B cell (primary cell): ENCODE measurements at regions not wholly inside any gene's neighbourhood (a gene's known extent, or its start where the extent isn't known, plus 50 kb on each side); places are given as distances from the start of the nearest gene placed in this dataset.

Experiments
- ATAC-seq: fragments of 200-7000 bp; cut with Tn5 transposase; one replicate; pipeline ENCODE4 v1.10.0; 2021; ENCODE audit warnings: low read depth, mild to moderate bottlenecking, moderate number of reproducible peaks, moderate library complexity
- CTCF ChIA-PET: fragments of 350-600 bp; sonication (Branson Sonifier 250); formaldehyde crosslinking; loops from one replicate; lab custom pipeline; 2021; ENCODE audit warnings: antibody characterized with exemption, inconsistent platforms; lab: Charles Lee
- POLR2A ChIA-PET: fragments of 350-600 bp; sonication (Branson Sonifier 250); formaldehyde crosslinking; loops from one replicate; lab custom pipeline; 2021; ENCODE audit warnings: antibody characterized with exemption; lab: Charles Lee
- DNase-seq: peaks from one replicate; pipeline ENCODE4 v3.0.0; 2013
- H2AFZ ChIP-seq: 2 replicates; pipeline ENCODE4 v1.6.1; 2012; ENCODE audit warnings: mild to moderate bottlenecking, low read depth, low read length; ENCODE audit not compliant: insufficient read depth, poor library complexity, severe bottlenecking
- H3K27ac ChIP-seq, 2 donors: 1 replicate in 1 of 2; 2 replicates in 1 of 2; pipeline ENCODE4 v1.5.1; 2012 to 2013; ENCODE audit warnings: low read length in 2 of 2, mild to moderate bottlenecking in 2 of 2, moderate library complexity in 1 of 2
- H3K27me3 ChIP-seq, 4 experiments: fragments of 200-600 bp in 1 of 4; sonication (generic) in 1 of 4; replicated peaks in 1 of 4; 1 replicate in 2 of 4; 2 replicates in 2 of 4; pipeline versions ENCODE4 v1.6.1 to v1.7.0; 2013 to 2016; ENCODE audit warnings: low read length in 3 of 4, mild to moderate bottlenecking in 2 of 4, mixed read lengths in 1 of 4, moderate library complexity in 1 of 4; ENCODE audit not compliant: insufficient read depth in 4 of 4, control insufficient read depth in 3 of 4; ENCODE audit errors: control extremely low read depth in 1 of 4
- H3K36me3 ChIP-seq, 2 experiments: replicated peaks in 1 of 2; 1 replicate in 1 of 2; 2 replicates in 1 of 2; pipeline versions ENCODE4 v1.6.1 to v1.7.1; 2013; ENCODE audit warnings: low read length in 1 of 2; ENCODE audit not compliant: insufficient read depth in 2 of 2, control insufficient read depth in 1 of 2; ENCODE audit errors: control extremely low read depth in 1 of 2, extremely low read depth in 1 of 2
- H3K4me1 ChIP-seq, 2 donors: fragments of 200-600 bp in 1 of 2; sonication (generic) in 1 of 2; 1 replicate in 1 of 2; 2 replicates in 1 of 2; pipeline versions ENCODE4 v1.5.1 to v1.6.1; 2013 to 2017; ENCODE audit warnings: low read length in 2 of 2; ENCODE audit not compliant: control insufficient read depth in 2 of 2, insufficient read depth in 2 of 2
- H3K4me2 ChIP-seq: replicated peaks from 2 replicates; pipeline ENCODE3; 2012; ENCODE audit warnings: mild to moderate bottlenecking, low read depth, low read length; ENCODE audit not compliant: poor library complexity, severe bottlenecking
- H3K4me3 ChIP-seq, 5 experiments: fragments of 200-600 bp in 1 of 5; sonication (generic) in 1 of 5; 1 replicate in 3 of 5; 2 replicates in 2 of 5; pipeline versions ENCODE4 v1.5.1 to v1.7.0; 2011 to 2016; ENCODE audit warnings: low read length in 4 of 5, mild to moderate bottlenecking in 4 of 5, low read depth in 2 of 5, control low read depth in 1 of 5, moderate library complexity in 1 of 5; ENCODE audit not compliant: insufficient read depth in 1 of 5; ENCODE audit errors: control extremely low read depth in 1 of 5, extremely low read depth in 1 of 5
- H3K79me2 ChIP-seq: fragments of 200-600 bp; sonication (generic); one replicate; pipeline ENCODE4 v1.6.0; 2016; ENCODE audit warnings: low read length; ENCODE audit not compliant: control insufficient read depth, insufficient read depth
- H3K9ac ChIP-seq: fragments of 200-600 bp; sonication (generic); 2 replicates; pipeline ENCODE4 v1.6.1; 2017; ENCODE audit warnings: mild to moderate bottlenecking, low read length, moderate library complexity
- H3K9me3 ChIP-seq, 3 donors: one replicate each; pipeline versions ENCODE4 v1.6.1 to v1.7.1; 2013; ENCODE audit warnings: low read length in 2 of 3; ENCODE audit not compliant: control insufficient read depth in 2 of 3, insufficient read depth in 1 of 3; ENCODE audit errors: control extremely low read depth in 1 of 3
- H4K20me1 ChIP-seq: 2 replicates; pipeline ENCODE4 v1.6.0; 2012; ENCODE audit warnings: mild to moderate bottlenecking, low read length; ENCODE audit not compliant: insufficient read depth, control insufficient read depth, poor library complexity, severe bottlenecking
- H3K27ac Mint-ChIP-seq: one replicate; pipeline ENCODE4 v1.8.0; 2021; ENCODE audit warnings: mixed read lengths
- H3K27me3 Mint-ChIP-seq: one replicate; pipeline ENCODE4 v1.8.0; 2021; ENCODE audit warnings: mixed read lengths
- H3K4me1 Mint-ChIP-seq: one replicate; pipeline ENCODE4 v1.8.0; 2021; ENCODE audit warnings: mixed read lengths
- H3K4me3 Mint-ChIP-seq: one replicate; pipeline ENCODE4 v1.8.0; 2021; ENCODE audit warnings: mixed read lengths
- H3K9me3 Mint-ChIP-seq: one replicate; pipeline ENCODE4 v1.8.0; 2022; ENCODE audit warnings: mixed read lengths; ENCODE audit not compliant: insufficient read depth
- CTCF ChIP-seq: fragments of 200-600 bp; IDR thresholded peaks from one replicate; pipeline ENCODE4 v1.8.0; 2022; ENCODE audit warnings: antibody characterized with exemption, mild to moderate bottlenecking
- EZH2 ChIP-seq: IDR thresholded peaks from 2 replicates; pipeline ENCODE4 v1.6.1; 2012; ENCODE audit warnings: borderline replicate concordance, low read depth, mild to moderate bottlenecking, moderate library complexity, low read length; ENCODE audit not compliant: insufficient read depth, poor library complexity, severe bottlenecking
- whole genome bisulfite sequencing: methylation state at CpG from one replicate; pipeline ENCODE4 v1.1.5; 2013; ENCODE audit warnings: missing lambda C conversion rate; ENCODE audit not compliant: insufficient coverage; 5-methylcytosine and 5-hydroxymethylcytosine counted together
- intact Hi-C: fragments of 100-400 bp; cut with micrococcal nuclease; formaldehyde crosslinking; loops from one replicate; pipeline ENCODE4 v1.10.0; 2022

- CTCF ChIA-PET = no interaction called here
- H3K27me3 ChIP-seq = no peaks in the 10 kb centered on the region
- no peaks in the 10 kb centered on the region for H3K79me2 ChIP-seq
- no peaks in the 10 kb centered on the region for H4K20me1 ChIP-seq
- H3K27ac ChIP-seq = no peak overlapping the region
- no peaks in the 10 kb centered on the region for H3K4me1 ChIP-seq
- no peaks in the 10 kb centered on the region for H3K9me3 ChIP-seq
- TF ChIP-seq CTCF = no peak
- TF ChIP-seq EZH2 = no peak
- WGBS = no CpG with 5 or more reads among the region's 1 CpG
- H3K4me2 ChIP-seq = no peak overlapping the region
- no peak overlapping the region for H2AFZ ChIP-seq
- Mint-ChIP-seq H3K27me3 (no peaks in the 10 kb centered on the region), H3K9me3 (no peaks in the 10 kb centered on the region), H3K4me1 (no peaks in the 10 kb centered on the region), H3K27ac (no peak overlapping the region), H3K4me3 (no peak overlapping the region)
- no peak overlapping the region for H3K9ac ChIP-seq
- no peak overlapping the region for H3K4me3 ChIP-seq
- intact Hi-C loops = no loop called here
- POLR2A ChIA-PET = no interaction called here
- ATAC-seq = no peak
- no peaks in the 10 kb centered on the region for H3K36me3 ChIP-seq
- DNase-seq = no peak
Observed at GRCh38 chr2:180472133-180472532, 465.0 kb upstream of the CWC22 start.

- TF ChIP-seq CTCF (no peak), EZH2 (no peak)
- Mint-ChIP-seq H3K4me3 (no peak overlapping the region), H3K4me1 (no peaks in the 10 kb centered on the region), H3K27me3 (no peaks in the 10 kb centered on the region), H3K9me3 (no peaks in the 10 kb centered on the region), H3K27ac (no peak overlapping the region)
- Histone ChIP-seq H3K9ac (no peak overlapping the region), H2AFZ (no peak overlapping the region), H3K27me3 (no peaks in the 10 kb centered on the region), H3K27ac (no peak overlapping the region), H3K79me2 (no peaks in the 10 kb centered on the region), H3K4me1 (no peaks in the 10 kb centered on the region), H4K20me1 (no peaks in the 10 kb centered on the region), H3K36me3 (no peaks in the 10 kb centered on the region), H3K4me3 (no peak overlapping the region), H3K4me2 (no peak overlapping the region), H3K9me3 (no peaks in the 10 kb centered on the region)
- CTCF ChIA-PET = no interaction called here
- intact Hi-C loops = no loop called here
- DNase-seq (no peak), ATAC-seq (no peak)
- POLR2A ChIA-PET = no interaction called here
Observed at GRCh38 chr2:180463608-180464007, 456.5 kb upstream of the CWC22 start.
